Erythroblast (primary cell): ENCODE measurements at regions not wholly inside any gene's neighbourhood (a gene's known extent, or its start where the extent isn't known, plus 50 kb on each side); places are given as distances from the start of the nearest gene placed in this dataset.

Experiments
- DNase-seq, 2 experiments: peaks; one replicate each; lab custom pipeline; 2025; lab: John Stamatoyannopoulos, UW
- GATA1 ChIP-seq: IDR thresholded peaks from 2 replicates; pipeline ENCODE4 v1.6.1; 2011; ENCODE audit warnings: low read depth, mild to moderate bottlenecking, control low read depth, low read length, moderate library complexity
- POLR2A ChIP-seq: IDR thresholded peaks from 2 replicates; pipeline ENCODE4 v1.6.1; 2011; ENCODE audit warnings: mild to moderate bottlenecking, low read length

GRCh38 chr11:111019451-111019850 lies 226.1 kb upstream of the POU2AF2 start:
- no peak for DNase-seq
- TF ChIP-seq GATA1 (no peak), POLR2A (no peak)

GRCh38 chr11:111018566-111018965 lies 227.0 kb upstream of the POU2AF2 start:
- TF ChIP-seq POLR2A (no peak), GATA1 (no peak)
- DNase-seq = no peak

- TF ChIP-seq GATA1 (no peak), POLR2A (no peak)
- DNase-seq = no peak
Observed at GRCh38 chr11:111012491-111012890, 233.0 kb upstream of the POU2AF2 start.

GRCh38 chr11:111011275-111011594 lies 234.3 kb upstream of the POU2AF2 start:
- no peak for DNase-seq
- TF ChIP-seq GATA1 (no peak), POLR2A (no peak)

GRCh38 chr11:111010391-111011274 lies 234.9 kb upstream of the POU2AF2 start:
- no peak for DNase-seq
- TF ChIP-seq GATA1 (no peak), POLR2A (no peak)

- no peak for TF ChIP-seq POLR2A
- no peak for TF ChIP-seq GATA1
- DNase-seq = no peak
Observed at GRCh38 chr11:111006227-111006626, 239.3 kb upstream of the POU2AF2 start.

- TF ChIP-seq POLR2A (no peak), GATA1 (no peak)
Observed at GRCh38 chr11:111001986-111002611, 243.4 kb upstream of the POU2AF2 start.

GRCh38 chr11:111001081-111001430 lies 244.5 kb upstream of the POU2AF2 start:
- DNase-seq = no peak

More at GRCh38 chr11:111001986-111002611, 243.4 kb upstream of the POU2AF2 start:
- no peak for DNase-seq

GRCh38 chr11:111000400-111001080 lies 245.0 kb upstream of the POU2AF2 start:
- TF ChIP-seq POLR2A (no peak), GATA1 (no peak)
- DNase-seq = no peak

More at GRCh38 chr11:111001081-111001430, 244.5 kb upstream of the POU2AF2 start:
- no peak for TF ChIP-seq POLR2A
- no peak for TF ChIP-seq GATA1

GRCh38 chr11:110992481-110992880 lies 253.0 kb upstream of the POU2AF2 start:
- TF ChIP-seq POLR2A (no peak), GATA1 (no peak)
- no peak for DNase-seq

- no peak for TF ChIP-seq POLR2A
- no peak for TF ChIP-seq GATA1
- no peak for DNase-seq
Observed at GRCh38 chr11:110991661-110992355, 253.7 kb upstream of the POU2AF2 start.

- TF ChIP-seq POLR2A (no peak), GATA1 (no peak)
- DNase-seq = no peak
Observed at GRCh38 chr11:110990311-110990710, 255.2 kb upstream of the POU2AF2 start.

GRCh38 chr11:110989428-110990133 lies 255.9 kb upstream of the POU2AF2 start:
- TF ChIP-seq POLR2A = no peak
- TF ChIP-seq GATA1 = no peak
- DNase-seq = no peak
